SH-SY5Y (cell line): ENCODE measurements at regions not wholly inside any gene's neighbourhood (a gene's known extent, or its start where the extent isn't known, plus 50 kb on each side); places are given as distances from the start of the nearest gene placed in this dataset.

ENCODE experiments used
- GATA2 ChIP-seq: IDR thresholded peaks from 2 replicates; pipeline ENCODE4 v1.6.1; 2011; ENCODE audit warnings: mild to moderate bottlenecking, low read depth, low read length
- GATA3 ChIP-seq: IDR thresholded peaks from 2 replicates; pipeline ENCODE4 v1.6.1; 2011; ENCODE audit warnings: low read depth, mild to moderate bottlenecking, low read length, moderate library complexity

- TF ChIP-seq GATA3, result no peak
- TF ChIP-seq GATA2, result no peak
Measured at GRCh38 chr18:75815767-75816166, 388.3 kb upstream of the SMIM21 start.
